ENCODE measurements at regions not wholly inside any gene's neighbourhood (a gene's known extent, or its start where the extent isn't known, plus 50 kb on each side); places are given as distances from the start of the nearest gene placed in this dataset.

- no peak for TF ChIP-seq CTCF (IDR thresholded peaks at IDR 0.05; ENCODE audit: low read depth, low read length)
- Histone ChIP-seq H3K9me3 (no peaks in the 10 kb centered on the region), H3K4me1 (no peaks in the 10 kb centered on the region), H3K36me3 (no peaks in the 10 kb centered on the region), H3K27me3 (no peaks in the 10 kb centered on the region), H3K4me3 (ENCODE audit: low read depth, low read length) (no peak overlapping the region)
- no peak for DNase-seq
Observed at GRCh38 chr2:118714118-118714517, 133.3 kb downstream of the EN1 start.

- no peak for TF ChIP-seq CTCF (IDR thresholded peaks at IDR 0.05; ENCODE audit: low read depth, low read length)
- Histone ChIP-seq H3K4me1 (no peaks in the 10 kb centered on the region), H3K4me3 (ENCODE audit: low read depth, low read length) (no peak overlapping the region), H3K27me3 (no peaks in the 10 kb centered on the region), H3K36me3 (no peaks in the 10 kb centered on the region), H3K9me3 (no peaks in the 10 kb centered on the region)
- no peak for DNase-seq
Observed at GRCh38 chr2:118711603-118712002, 135.8 kb downstream of the EN1 start.

- H3K27me3 ChIP-seq, result no peaks in the 10 kb centered on the region
- no peaks in the 10 kb centered on the region for H3K9me3 ChIP-seq
- H3K4me1 ChIP-seq, result no peaks in the 10 kb centered on the region
- H3K4me3 ChIP-seq (ENCODE audit: low read depth, low read length), result no peak overlapping the region
- H3K36me3 ChIP-seq, result no peaks in the 10 kb centered on the region
- DNase-seq, result no peak
- TF ChIP-seq CTCF (IDR thresholded peaks at IDR 0.05; ENCODE audit: low read depth, low read length), result no peak
Observed at GRCh38 chr2:118710481-118710880, 137.0 kb downstream of the EN1 start.

GRCh38 chr2:118709786-118710185 is 137.7 kb downstream of the EN1 start:
- no peaks in the 10 kb centered on the region for H3K9me3 ChIP-seq
- no peaks in the 10 kb centered on the region for H3K27me3 ChIP-seq
- H3K4me1 ChIP-seq, result no peaks in the 10 kb centered on the region
- no peaks in the 10 kb centered on the region for H3K36me3 ChIP-seq
- H3K4me3 ChIP-seq (ENCODE audit: low read depth, low read length), result no peak overlapping the region
- DNase-seq, result no peak
- no peak for TF ChIP-seq CTCF (IDR thresholded peaks at IDR 0.05; ENCODE audit: low read depth, low read length)

- Histone ChIP-seq H3K4me3 (ENCODE audit: low read depth, low read length) (no peak overlapping the region), H3K36me3 (no peaks in the 10 kb centered on the region), H3K27me3 (no peaks in the 10 kb centered on the region), H3K9me3 (no peaks in the 10 kb centered on the region), H3K4me1 (no peaks in the 10 kb centered on the region)
- no peak for TF ChIP-seq CTCF (IDR thresholded peaks at IDR 0.05; ENCODE audit: low read depth, low read length)
- DNase-seq, result no peak
Observed at GRCh38 chr2:118706844-118707243, 140.6 kb downstream of the EN1 start.

- no peak for TF ChIP-seq CTCF (IDR thresholded peaks at IDR 0.05; ENCODE audit: low read depth, low read length)
- no peaks in the 10 kb centered on the region for H3K27me3 ChIP-seq
- no peaks in the 10 kb centered on the region for H3K9me3 ChIP-seq
- DNase-seq, result no peak
- no peaks in the 10 kb centered on the region for H3K36me3 ChIP-seq
- no peaks in the 10 kb centered on the region for H3K4me1 ChIP-seq
- no peak overlapping the region for H3K4me3 ChIP-seq (ENCODE audit: low read depth, low read length)
Observed at GRCh38 chr2:118706371-118706770, 141.1 kb downstream of the EN1 start.

All from BE2C (cell line).